HL-60/S4 treated with retinoic acid at 250 ng/mL for 4 days and 3 days (cell line): ENCODE measurements at regions not wholly inside any gene's neighbourhood (a gene's known extent, or its start where the extent isn't known, plus 50 kb on each side); places are given as distances from the start of the nearest gene placed in this dataset.
"Not testable (repeated sequence)": the region's sequence is repeated elsewhere in the genome, so short reads cannot be mapped to it uniquely, and the experiment has no call there.

Experiments
- in situ Hi-C: fragments of 300-500 bp; cut with MboI; formaldehyde crosslinking; loops from 2 replicates; pipeline ENCODE4 v1.7.0; 2022; ENCODE audit warnings: low sequenced_read_pairs

- in situ Hi-C loops = no loop called here
Measured at GRCh38 chr5:164439799-164440198, 934.4 kb downstream of the MAT2B start.

DNA sequence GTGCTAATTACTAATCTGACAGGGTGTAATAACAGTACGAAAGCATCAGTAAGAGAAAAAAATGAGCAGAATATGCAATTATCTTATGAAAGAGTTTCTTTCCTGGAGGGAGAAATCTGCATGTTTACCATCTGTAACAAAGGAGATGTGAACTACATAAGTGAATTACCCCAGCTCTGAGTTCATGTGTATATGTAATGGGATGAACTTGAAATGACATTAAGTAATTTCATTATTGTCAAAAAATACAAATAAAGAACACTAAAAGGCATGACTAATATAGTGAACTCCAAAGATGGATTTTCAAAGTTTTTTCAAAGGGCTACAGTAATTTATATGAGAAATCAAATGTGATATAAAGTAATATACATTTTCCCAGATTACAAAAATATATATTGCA is 944.0 kb downstream of the MAT2B start:
- in situ Hi-C loops = no loop called here

DNA sequence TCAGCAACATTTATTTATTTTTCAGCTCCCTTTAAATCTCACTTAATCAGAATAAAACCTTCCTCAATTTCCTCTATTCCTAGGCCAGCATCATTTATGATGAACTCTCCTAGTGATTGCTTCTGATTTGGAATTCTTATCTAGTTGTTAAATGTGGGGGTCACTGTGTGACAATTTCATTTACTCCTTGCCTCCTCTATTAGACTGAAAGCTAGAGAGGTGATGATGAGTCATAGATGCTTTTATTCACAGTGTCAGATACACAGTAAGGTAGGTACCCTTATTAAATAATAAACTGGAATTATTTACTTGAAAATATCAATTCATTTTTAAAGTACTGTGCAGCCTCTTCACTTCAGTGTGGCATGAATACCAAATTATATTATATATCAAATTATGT is 960.6 kb downstream of the MAT2B start:
- in situ Hi-C loops = no loop called here

DNA sequence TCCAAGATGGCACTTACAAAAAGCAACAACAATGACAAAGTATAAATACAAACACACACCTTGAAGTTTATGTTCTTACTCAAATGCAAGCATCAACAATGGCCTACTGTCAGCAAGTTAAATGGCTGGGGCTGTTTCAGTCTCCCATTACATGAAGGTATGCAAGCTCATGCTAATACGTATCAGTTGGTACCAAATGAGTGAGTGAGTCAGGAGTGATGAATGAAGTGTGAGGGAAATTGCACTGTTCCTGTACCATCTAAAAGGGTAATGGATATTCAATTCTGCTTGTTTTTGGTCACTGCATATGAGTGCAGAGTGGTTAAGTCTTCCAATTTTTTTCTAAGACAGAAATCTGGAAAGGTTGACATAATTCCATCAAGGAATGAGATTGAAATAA is 964.9 kb downstream of the MAT2B start:
- in situ Hi-C loops = no loop called here

- in situ Hi-C loops = no loop called here
Measured at GRCh38 chr5:164472165-164472564, 966.7 kb downstream of the MAT2B start.

DNA sequence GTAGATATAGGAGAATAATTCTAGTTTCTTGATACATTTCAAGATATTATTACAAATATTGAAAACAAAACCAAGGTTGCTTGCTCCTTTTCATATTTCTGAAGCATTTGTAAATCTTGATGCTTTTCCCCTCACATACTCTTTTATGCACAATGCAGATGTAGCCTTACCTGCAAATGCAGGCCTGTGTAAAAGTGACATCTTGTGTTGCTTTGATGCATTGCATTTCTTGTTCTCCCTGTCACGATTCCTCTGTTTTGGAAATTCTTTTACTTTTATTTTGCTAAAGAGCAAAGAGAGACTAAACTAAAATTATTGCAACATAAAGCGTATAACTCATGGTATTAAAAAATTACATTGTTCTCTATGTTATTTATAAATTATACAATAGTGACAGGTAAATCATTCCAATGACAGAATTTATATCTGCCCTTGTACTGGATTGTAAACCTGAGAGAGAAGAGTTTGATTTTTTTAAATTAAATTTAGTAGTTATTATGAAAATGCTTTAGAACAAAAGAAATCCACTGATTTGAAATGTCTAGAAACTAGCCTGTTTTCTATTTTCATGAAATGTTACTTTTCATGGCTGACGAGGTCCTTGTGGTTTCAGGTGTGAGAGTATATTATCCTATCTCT is 970.0 kb downstream of the MAT2B start:
- in situ Hi-C loops = no loop called here

- in situ Hi-C loops = no loop called here
Measured at GRCh38 chr5:164481270-164481669, 975.9 kb downstream of the MAT2B start.

GRCh38 chr5:164482351-164482750 is 976.9 kb downstream of the MAT2B start:
- in situ Hi-C loops = no loop called here

DNA sequence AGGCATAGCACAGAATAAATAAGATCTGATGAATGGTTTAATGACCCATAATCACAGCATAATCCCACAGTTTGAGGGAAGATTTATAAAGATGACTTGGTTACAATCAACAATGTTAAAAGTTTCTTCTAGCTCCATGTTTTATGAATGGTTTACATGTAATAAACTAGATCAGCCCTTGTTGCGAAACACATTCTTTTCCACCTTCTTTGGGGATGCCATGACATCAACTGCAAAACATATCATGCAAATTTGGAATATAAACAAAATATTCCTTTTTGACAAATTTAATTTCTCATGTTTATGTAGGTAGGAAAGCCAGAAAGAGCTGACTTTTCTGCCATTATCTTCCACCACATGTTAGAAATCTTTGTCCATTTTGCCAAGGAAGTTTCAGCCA is 979.5 kb downstream of the MAT2B start:
- in situ Hi-C loops = no loop called here

DNA sequence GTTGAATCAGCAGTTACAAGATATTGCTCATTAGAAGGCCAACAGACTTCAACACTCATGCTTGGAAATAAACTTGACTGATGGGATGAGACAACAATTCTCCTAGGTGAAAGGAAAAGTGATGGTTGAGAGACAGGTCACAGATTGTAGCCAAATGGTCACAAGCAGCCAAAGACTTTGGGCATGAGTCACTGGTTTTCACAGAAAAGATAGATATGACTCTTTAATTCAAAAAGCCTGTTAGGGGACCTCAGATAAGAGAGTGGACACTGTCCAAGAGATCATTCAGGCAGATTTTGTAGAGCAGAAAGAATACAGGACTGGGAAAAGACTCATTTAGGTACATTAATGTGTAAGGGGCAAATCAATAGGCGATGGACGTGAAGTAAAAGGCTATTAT is 982.5 kb downstream of the MAT2B start:
- in situ Hi-C loops = no loop called here

GRCh38 chr5:164497311-164498064 is 992.1 kb downstream of the MAT2B start:
- in situ Hi-C loops = no loop called here

DNA sequence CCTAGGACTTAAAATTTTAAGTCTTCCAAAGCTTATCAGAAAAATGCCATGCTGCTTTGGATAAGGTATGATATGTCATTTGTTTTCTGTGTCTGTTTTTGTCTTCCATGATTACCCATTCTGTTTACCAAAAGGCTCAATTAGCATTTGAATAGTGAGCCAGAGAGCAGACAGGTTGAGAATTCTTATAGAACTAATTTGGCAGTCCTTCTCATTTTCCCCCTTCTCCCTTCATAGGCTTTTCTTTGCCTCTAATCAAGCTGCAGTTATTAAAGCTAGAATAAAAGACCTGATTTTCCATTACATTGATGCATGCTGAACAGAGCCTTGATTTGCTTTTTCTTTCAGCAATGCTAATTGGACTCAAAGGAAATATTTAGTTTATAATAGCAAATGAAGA is 993.0 kb downstream of the MAT2B start:
- in situ Hi-C loops = no loop called here

DNA sequence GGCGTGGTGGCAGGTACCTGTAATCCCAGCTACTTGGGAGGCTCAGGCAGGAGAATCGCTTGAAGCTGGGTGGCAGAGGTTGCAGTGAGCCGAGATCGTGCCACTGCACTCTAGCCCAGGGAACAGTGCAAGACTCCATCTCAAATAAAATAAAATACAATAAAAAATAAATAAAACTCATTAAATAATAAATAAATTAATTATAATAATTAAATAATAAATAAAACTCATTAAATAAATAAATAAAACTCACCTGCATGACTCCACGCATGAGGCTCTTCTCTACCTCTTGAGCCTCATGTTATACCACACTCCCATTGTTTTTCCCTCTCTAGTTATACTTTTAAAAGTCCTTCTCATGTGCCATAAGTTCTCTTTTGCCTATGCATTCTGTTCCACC is 995.4 kb downstream of the MAT2B start:
- in situ Hi-C loops = no loop called here

DNA sequence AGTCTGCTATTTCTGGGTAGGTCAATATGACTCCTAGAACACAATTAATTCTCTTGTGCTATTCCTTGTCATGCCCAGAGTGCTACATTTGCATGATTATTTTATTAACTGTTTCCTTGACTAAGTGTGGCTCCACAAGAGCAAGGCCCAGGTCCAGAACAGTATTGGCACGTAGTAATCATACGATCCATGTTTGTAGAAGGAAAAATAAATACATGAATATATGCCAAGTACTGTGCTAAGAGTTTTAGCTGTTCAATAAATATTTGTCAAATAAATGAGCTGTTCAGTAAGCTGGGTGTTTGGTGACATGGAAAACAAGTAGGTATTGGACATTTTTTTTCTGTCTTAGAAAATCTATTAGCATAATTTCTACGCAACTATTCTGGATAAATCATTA is 995.9 kb downstream of the MAT2B start:
- in situ Hi-C loops = no loop called here

DNA sequence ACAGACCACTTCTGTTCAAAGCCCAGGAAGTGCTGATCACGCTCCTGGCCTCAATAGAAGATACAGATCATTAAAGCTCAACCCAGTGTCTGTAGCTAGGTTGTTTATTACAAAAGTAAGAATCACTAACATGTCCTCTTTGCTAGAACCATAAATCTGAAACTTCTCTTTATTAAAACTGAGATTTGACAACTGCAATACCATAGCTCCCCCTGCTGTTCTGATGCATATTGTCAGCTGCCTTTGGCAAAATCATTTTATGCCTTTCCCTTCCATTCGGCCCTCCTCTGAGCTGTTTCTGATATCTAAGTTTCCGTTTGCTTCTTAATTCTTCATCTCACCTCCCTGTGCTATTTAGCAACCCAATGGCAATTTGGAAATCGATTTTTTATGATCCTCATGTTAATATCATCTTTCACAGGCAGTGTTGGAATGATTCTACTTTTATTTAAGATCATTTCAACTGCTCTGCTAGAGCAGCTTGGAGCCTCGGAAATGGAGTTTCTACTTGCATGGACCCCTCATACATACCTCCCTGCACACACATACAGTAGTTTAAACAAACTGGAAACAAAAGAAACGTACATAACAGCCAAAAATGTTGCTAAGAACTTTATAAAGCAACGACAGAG is 998.8 kb downstream of the MAT2B start:
- in situ Hi-C loops = no loop called here

DNA sequence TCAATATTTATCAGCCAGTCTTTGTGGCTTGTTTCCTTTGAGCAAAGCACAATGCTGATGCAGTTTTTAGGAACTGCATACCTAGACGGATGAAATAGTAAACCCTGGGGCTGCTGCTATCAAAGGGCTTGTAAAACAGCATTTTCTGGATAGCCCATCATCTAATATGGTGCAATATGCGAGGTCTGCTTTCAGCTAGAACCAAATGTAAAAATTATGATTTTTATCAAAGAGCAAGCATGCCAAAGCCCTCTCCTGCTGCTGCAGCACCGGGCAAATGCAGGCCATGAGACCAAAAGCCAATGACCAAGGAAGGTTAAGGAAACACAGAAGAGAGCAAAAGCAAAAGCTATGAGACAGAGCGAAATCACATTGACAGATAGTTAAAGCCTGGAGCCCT is 1000.4 kb downstream of the MAT2B start:
- in situ Hi-C loops = no loop called here

DNA sequence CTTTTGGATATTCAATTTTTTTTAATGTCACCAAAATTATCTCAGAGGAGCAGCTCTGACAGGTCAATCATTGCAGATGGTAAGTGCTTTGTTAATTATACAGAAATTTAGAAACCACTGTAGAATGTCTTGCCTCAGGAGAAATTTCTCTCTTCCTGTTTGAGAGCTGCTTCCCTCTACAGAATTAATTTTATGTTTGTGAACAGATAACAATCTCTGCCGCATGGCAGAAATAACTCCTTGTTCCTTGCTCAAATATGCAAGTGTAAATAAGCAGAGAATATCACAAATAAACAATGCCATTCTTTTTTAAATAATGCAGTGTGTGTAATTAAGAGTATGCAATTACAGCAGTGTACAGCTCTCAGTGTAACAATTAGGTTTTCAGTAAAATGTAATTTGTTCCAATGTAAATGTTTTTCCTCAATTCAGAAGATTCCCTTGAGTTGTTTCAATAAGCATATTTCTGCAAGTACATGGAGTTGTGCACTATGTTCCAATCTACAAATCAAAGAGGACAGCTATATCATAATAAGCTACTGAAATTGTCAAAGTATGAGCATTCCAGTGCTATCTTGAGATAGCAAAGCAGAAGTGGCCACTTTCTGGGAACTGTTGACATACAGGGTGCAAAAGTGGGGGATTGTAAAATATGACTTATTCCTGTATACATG is 1012.8 kb downstream of the MAT2B start:
- in situ Hi-C loops = no loop called here

DNA sequence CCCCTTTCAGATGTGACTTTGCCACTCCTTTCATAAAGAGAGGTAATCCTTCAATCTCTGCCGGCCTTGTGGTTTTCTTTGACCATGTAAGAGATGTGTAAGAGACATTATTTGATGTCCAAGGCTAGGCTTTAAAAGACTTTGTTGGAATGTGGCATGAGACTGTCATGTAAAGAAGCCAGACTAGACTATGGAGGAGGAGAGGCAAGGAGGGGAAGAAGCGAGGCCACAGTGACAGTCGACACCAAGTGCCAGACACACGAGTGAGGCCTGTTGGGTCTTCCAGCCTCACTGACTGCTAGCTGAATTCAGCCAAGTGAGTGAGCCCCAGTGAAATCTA is 1013.3 kb downstream of the MAT2B start:
- in situ Hi-C loops = no loop called here

- in situ Hi-C loops = no loop called here
Measured at GRCh38 chr5:164532235-164532900, 1026.9 kb downstream of the MAT2B start.

DNA sequence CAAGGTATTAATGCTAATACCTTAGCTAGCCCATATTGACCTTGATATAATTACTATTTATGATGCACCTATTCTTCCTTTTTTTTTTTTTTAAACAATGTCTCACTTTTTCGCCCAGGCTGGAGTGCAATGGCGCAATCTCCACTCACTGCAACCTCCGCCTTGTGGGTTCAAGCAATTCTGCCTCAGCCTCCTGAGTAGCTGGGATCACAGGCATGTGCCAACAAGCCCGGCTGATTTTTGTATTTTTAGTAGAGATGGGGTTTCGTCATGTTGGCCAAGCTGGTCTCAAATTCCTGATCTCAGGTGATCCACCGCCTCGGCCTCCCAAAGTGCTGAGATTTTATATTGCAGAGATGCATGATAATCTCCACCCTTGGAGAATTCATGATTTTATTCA is 1028.0 kb downstream of the MAT2B start:
- in situ Hi-C loops = not testable (repeated sequence)

DNA sequence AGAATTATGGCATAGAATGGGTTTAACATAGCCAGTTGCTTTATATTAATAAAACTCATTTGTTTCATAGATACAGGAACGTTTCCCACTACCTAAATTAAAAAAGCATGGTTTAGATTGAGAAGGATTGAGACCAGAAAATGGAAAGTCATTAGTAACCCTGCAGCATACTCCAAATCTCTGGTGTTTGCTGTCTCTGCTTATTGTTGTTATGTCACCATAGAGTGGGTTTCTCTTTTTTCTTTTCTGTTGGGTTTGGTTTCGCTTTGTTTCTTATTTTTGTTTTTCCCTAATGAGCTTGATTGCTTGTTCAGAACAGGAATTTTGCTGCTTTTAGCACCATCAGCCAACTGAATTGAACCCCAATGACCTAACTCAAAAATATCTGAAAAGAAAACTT is 1034.8 kb downstream of the MAT2B start:
- in situ Hi-C loops = no loop called here
